GM12875 (cell line): ENCODE measurements at regions not wholly inside any gene's neighbourhood (a gene's known extent, or its start where the extent isn't known, plus 50 kb on each side); places are given as distances from the start of the nearest gene placed in this dataset.

Source experiments
- H3K4me3 ChIP-seq: one replicate; pipeline ENCODE4 v1.5.1; 2011; ENCODE audit warnings: low read depth, low read length, control low read depth
- TF ChIP-seq, protein P1 (sequence below): IDR thresholded peaks from 2 replicates; pipeline ENCODE4 v1.5.1; 2011; ENCODE audit warnings: low read depth, mild to moderate bottlenecking, control low read depth, inconsistent platforms, low read length, moderate library complexity, borderline replicate concordance; ENCODE audit not compliant: insufficient read depth

DNA sequence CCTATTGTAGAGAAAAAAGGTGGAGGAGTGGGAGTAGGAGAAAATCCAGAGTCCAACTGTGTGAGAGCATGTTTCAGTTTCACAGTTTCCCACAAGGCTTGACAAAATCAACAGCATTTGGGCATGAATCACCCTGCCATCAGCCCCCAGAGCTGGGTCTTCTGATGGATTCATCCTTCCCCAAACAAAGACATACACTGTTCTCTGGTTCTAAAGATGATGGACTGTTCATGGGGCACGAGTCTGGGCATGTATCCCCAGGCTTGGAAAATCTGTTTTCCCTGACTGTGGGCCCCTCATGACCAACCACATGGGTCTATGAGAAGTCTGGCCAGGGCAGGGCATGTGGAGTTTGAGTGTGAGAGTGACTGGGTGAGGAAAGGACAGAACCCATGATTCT, 210.4 kb upstream of the IRX5 start:
- TF ChIP-seq, protein P1, sequence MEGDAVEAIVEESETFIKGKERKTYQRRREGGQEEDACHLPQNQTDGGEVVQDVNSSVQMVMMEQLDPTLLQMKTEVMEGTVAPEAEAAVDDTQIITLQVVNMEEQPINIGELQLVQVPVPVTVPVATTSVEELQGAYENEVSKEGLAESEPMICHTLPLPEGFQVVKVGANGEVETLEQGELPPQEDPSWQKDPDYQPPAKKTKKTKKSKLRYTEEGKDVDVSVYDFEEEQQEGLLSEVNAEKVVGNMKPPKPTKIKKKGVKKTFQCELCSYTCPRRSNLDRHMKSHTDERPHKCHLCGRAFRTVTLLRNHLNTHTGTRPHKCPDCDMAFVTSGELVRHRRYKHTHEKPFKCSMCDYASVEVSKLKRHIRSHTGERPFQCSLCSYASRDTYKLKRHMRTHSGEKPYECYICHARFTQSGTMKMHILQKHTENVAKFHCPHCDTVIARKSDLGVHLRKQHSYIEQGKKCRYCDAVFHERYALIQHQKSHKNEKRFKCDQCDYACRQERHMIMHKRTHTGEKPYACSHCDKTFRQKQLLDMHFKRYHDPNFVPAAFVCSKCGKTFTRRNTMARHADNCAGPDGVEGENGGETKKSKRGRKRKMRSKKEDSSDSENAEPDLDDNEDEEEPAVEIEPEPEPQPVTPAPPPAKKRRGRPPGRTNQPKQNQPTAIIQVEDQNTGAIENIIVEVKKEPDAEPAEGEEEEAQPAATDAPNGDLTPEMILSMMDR: no peak
- H3K4me3 ChIP-seq: no peak overlapping the region

DNA sequence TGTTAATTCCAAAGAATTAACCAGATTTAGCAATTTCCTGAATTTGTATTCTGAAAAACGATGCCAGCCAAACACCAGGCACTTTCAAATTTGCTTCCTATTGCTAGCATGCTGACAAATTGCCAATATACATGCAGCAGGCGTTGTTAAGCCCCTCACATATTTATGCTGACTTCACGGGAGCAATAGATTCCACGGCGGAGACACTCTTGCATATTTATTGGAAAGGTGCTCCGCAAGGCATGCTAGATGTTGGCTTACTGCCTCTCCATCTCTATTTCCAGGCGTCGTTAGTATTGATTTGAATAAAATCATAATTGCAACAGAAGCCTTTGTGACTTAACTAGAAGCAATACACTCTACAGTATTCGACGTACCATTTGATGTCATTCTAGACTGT, 211.0 kb upstream of the IRX5 start:
- TF ChIP-seq, protein P1: no peak
- H3K4me3 ChIP-seq: no peak overlapping the region

DNA sequence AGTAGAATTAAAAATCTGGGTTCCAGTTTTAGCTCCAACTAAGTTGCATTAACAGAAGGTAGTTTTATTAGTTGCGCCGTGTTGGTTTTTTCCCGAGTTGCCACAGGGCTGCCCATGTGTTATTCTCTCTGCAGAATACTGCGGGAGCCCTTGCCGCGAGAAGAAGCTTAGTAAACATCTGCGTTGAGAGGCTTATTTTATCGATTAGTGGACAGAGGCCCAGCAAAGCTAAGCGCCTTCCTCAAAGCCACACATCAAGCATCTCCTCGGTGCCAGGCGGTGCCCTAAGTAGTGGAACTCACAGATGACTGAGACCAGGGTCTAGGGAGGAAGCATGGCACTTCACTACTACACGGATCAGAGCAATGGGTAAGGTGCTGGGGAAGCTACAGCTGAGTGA, 212.3 kb upstream of the IRX5 start:
- H3K4me3 ChIP-seq: no peak overlapping the region
- TF ChIP-seq, protein P1: no peak

DNA sequence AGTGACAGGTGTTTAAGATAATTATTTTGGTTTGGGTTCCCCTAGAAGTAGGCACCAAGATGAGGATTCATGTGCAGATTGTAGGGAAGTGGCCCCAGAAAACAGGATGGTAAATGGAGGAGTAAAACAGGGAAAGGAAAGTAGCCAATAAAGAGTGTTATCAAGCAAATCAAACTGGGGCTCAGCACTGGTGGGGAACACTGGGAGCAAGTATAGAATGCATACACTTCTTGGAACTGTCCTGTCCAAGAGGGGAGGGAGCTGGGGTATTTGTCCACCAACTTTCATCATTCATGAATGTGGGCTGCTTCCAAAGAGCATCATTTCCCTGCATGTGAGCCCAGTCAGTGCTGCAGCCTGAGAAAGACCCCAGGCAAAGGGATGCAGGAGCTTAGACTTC, 215.7 kb upstream of the IRX5 start:
- H3K4me3 ChIP-seq: no peak overlapping the region
- TF ChIP-seq, protein P1: no peak

DNA sequence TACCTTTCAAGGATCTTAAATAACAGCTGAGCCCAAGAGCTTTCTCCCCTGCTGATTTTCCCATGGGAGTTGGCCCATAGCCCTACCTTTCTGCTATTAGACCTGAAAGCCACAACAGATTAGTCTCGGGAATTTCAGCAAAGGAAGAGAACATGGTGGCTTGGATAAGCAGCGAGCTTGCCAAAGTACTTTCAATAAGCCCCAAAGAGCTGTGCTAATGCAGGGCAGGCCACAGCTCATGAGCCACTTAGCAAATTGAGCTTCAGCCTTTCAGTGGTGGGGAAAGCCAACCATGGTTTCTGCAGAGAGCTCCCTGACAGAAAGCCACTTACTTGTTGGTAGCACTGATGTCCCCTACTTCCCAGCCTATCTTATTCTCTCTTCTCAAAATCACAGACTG, 217.8 kb upstream of the IRX5 start:
- TF ChIP-seq, protein P1: no peak
- H3K4me3 ChIP-seq: no peak overlapping the region

DNA sequence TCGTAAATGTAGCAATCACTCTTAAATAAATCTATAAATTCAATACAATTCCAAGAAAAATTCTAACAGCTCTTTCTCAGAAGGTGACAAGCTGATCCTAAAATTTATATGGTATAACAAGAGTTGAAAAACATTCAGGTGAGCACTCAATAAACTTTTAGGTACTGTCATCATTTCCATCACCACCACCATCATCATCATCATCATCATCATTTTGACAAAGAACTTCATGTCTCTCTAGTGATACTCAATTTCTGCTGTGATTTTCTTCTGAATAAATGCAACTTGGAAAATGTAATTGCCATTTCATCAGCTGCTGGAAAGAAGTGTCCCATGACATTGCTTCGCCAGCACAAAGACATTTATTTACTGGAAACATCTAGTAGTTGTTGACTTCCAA, 222.9 kb upstream of the IRX5 start:
- TF ChIP-seq, protein P1: no peak
- H3K4me3 ChIP-seq: no peak overlapping the region

DNA sequence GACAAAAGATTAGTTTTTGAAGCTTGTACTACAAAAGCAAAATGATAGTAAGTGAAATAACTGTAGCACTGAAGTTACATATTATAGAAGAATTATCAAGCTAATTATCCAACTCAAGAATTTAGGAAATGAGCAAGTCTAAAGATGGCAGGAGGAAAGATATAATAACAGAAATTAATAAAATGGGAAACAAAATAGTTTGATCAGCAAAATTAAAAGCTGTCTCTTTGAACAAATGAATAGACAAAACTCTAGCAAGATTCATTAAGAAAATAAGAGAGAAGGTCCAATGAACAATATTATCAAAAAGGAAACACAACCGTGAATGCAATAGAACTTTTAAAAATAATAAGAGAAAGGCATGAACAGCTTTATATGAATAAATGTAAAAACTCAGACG, 224.3 kb upstream of the IRX5 start:
- H3K4me3 ChIP-seq: no peak overlapping the region
- TF ChIP-seq, protein P1: no peak
